AG08395 (cell line): ENCODE measurements at regions not wholly inside any gene's neighbourhood (a gene's known extent, or its start where the extent isn't known, plus 50 kb on each side); places are given as distances from the start of the nearest gene placed in this dataset.
A peak's percentile ranks its signal among the peaks of the same experiment; 100 is the strongest.
"Not testable (repeated sequence)": the region's sequence is repeated elsewhere in the genome, so short reads cannot be mapped to it uniquely, and the experiment has no call there.

Experiments used
- DNase-seq: peaks from one replicate; pipeline ENCODE4 v3.0.0; 2012; ENCODE audit warnings: mixed read lengths, low spot score

DNA sequence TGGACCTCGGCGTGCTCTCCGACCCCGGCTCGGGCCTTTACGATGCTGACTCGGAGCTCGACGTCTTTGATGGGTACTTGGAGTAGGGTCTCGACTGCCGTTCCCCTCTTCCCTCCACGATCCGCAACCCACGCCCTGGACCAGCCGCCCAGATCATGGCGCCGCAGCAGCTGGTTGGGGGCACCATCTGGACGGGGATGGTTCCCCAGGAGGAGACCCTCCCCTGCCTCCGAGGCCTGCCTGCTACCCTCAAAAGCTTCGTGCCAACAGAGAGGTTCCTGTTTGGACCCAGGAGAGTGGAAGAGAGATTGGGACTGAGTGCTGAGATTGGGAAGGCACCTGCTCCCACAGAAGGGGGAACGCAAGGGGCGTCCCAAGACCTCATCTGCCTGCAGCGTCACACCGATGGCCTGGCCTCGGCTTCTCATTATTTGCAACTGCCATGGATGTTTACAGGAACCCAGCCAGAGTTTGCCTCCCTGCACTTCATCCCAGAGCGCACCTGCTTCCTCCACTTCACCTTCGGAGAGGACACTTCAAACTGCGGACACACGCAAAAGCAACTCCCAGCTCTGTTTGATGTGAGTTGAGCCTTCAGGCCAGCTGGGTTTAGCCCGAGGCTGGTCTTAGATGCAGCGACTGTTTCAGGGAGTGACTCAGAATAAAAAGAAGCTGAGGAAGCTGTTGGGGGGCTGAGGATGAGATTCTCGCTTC lies 58.9 kb downstream of the GOLGA6L7 start:
- DNase-seq, result not testable (repeated sequence)

DNA sequence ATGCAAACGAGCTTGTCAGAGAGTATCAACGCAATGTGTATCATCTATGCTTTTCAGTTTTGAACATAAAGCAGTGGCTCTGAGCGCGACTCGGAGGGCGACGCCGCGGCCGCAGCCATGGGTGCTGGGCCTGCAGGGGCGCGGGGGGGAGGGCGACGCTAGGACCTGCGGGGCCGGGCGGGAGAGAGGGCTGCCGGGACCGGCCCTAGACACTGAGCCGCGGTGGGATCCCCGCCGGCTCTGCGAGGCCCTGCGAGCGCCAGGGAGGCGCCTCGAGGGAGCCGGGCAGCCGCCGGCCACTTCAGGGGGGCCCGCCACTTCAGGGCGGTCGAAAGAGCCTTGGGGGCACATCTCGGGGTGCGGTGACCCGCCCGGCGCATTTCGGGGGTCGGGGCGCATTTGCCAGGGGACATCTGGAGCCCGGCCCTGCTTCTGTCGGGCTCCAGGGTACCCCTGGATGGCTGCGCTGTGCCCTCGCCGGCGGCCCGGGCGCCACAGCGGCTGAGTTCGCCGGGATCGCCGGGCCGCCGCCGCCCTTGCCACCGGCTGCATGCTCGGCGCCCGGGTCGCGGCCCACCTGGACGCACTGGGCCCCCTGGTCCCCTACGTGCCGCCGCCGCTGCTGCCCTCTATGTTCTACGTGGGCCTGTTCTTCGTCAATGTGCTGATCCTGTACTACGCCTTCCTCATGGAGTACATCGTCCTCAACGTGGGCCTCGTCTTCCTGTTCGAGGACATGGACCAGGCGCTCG lies 59.6 kb downstream of the GOLGA6L7 start:
- DNase-seq, result not testable (repeated sequence)

DNA sequence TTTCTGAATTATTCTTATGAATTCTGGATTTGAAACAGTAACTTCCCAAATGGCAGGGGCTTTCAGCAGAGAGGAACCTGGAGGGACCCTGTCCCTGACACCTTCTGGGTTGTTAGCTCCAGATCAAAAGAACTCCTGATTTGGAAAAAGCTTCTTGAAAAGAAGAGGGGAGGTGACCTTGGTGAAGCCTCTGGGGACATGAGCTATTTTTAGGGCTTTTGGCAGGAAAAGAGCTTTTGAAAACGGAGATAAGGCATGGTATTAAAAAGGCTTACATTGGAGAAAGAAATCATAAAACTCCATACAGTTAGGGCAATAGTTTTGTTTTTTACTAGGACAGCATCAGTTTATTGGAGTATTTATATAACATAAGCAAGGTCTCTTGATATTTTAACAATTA lies 60.3 kb downstream of the GOLGA6L7 start:
- not testable (repeated sequence) for DNase-seq

DNA sequence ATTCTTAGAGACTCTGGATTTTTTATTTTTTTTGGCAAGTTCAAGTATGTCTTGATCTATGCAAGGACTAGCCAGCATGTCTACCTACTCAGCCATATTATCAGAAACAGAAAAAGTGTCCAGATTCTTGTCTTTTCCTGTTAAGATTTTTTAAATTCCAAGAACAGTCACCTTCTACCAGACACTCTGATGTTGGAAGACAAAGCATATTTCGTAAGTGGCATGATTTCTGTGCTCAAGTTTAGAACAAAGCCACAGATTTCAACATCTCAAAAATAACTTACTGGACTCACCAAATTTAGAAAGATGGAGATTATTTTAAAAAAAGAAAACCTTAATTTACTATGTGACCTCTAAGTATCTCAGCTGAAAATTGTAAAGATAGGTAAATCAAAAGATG lies 61.9 kb downstream of the GOLGA6L7 start:
- DNase-seq, result peak; percentile 11

DNA sequence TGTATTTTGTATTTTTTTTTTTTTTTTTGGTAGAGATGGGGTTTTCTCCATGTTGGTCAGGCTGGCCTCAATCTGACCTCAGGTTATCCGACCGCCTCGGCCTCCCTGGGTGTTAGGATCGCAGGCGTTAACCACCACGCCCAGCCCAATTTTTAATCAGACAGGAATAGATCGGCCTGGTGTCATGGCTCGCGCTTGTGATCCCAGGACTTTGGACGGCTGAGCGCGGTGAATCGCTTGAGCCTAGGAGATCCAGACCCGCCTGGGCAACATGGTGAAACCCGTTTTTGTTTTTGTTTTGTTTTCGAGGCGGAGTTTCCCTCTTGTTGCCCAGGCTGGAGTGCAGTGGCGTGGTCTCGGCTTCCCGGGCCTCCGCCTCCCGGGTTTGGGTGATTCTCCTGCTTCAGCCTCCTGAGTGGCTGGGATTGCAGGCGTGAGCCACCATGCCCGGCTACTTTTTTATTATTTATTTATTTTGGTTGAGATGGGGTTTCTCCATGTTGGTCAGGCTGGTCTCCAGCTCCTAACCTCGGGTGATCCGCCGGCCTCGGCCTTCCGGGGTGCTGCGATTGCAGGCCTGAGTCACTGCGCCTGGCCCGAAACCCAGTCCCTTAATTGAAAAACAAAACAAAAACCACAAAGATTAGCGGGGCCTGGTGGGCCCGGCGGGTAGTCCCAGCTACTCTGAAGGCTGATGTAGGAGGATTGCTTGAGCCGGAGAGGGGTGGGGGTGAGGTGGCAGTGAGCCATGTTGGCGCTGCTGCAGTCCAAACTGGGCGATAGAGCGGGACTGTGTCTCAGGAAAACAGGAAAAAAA lies 63.9 kb downstream of the GOLGA6L7 start:
- not testable (repeated sequence) for DNase-seq

DNA sequence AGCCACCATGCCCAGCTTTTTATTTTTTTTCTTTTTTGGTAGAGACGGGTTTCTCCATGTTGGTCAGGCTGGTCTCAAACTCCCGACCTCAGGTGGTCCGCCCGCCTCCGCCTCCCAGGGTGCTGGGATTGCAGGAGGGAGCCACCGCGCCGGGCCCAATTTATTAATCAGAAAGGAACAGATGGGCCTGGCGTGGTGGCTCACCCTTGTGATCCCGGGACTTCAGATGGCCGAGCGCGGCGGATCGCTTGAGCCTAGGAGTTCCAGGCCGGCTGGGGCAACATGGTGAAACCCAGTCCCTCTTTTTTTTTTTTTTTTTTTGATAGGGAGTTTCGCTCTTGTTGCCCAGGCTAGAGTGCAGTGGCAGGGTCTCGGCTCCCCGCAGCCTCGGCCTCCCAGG lies 64.6 kb downstream of the GOLGA6L7 start:
- no peak for DNase-seq

DNA sequence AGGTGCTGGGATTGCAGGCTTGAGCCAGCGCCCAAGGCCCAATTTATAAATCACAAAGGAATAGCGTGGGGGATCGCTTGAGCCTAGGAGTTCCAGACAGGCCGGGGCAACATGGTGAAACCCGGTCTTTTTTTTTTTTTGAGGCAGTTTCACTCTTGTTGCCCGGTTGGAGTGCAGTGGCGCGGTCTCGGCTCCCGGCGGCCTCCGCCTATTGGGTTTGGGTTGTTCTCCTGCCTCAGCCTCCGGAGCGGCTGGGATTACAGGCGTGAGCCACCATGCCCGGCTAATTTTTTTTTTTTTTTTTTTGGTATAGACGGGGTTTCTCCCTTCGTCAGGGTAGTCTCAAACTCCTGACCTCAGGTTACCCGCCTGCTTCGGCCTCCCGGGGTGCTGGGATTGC lies 65.0 kb downstream of the GOLGA6L7 start:
- DNase-seq, result no peak

DNA sequence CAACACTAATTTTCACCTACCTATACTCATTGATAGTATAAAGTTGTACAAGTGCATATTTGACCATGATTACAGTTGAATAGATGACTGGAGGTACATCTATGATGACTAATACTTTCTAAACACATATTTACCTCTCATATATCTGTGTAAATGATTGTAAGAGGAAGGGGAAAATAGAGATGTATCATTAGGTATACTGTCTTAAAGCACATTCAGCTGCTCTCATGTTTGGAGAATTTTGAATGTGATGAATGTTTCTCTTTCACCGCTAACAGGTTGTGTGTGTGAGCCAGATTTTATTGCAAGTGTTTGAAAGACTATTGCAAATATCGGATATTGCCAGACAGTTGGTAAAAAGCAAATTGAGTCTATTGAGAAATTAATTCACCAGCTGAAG lies 66.2 kb upstream of the GOLGA8M start:
- not testable (repeated sequence) for DNase-seq

DNA sequence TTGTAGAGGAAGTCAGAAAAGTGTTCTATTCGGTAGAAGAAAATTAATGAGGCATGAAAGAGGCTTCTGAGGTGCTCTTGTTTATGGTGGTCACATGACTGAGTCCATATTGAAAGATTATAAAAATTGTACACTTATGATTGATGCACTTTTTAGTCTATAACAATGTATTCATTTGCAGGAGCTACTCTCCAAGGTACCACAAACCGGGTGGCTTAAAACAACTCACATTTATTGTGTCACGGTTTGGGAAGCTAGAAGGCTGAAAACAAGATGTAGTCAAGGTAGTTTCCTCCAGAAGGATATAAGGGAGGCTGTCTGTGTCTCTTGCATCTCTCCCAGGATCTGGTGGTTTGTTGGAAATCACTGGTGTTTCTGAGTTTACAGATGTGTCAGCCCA lies 60.6 kb upstream of the GOLGA8M start:
- not testable (repeated sequence) for DNase-seq
